Psoas muscle (tissue), 7 donors: ENCODE measurements at regions not wholly inside any gene's neighbourhood (a gene's known extent, or its start where the extent isn't known, plus 50 kb on each side); places are given as distances from the start of the nearest gene placed in this dataset.

Experiments used
- ATAC-seq, 4 donors: fragments of 200-7000 bp; cut with Tn5 transposase; one replicate each; pipeline ENCODE4 v1.9.1; 2020; ENCODE audit warnings: moderate library complexity in 3 of 4, mild to moderate bottlenecking in 2 of 4
- DNase-seq, 2 donors: peaks; one replicate each; pipeline ENCODE4 v3.0.0-alpha.2; 2020
- H3K27ac ChIP-seq: fragments of 200-600 bp; one replicate; pipeline ENCODE4 v1.8.0; 2022
- H3K27me3 ChIP-seq, 3 donors: fragments of 200-600 bp in 1 of 3; one replicate each; pipeline versions ENCODE4 v1.6.1 to v1.8.0; 2013 to 2022; ENCODE audit warnings: low read length in 2 of 3, mild to moderate bottlenecking in 2 of 3, moderate library complexity in 1 of 3; ENCODE audit not compliant: insufficient read depth in 3 of 3
- H3K36me3 ChIP-seq, 2 donors: fragments of 200-600 bp in 1 of 2; one replicate each; pipeline versions ENCODE4 v1.6.1 to v1.8.0; 2013 to 2022; ENCODE audit warnings: low read depth in 1 of 2, mild to moderate bottlenecking in 1 of 2, moderate library complexity in 1 of 2; ENCODE audit not compliant: insufficient read depth in 1 of 2
- H3K4me1 ChIP-seq: fragments of 200-600 bp; one replicate; pipeline ENCODE4 v1.8.0; 2022
- H3K4me3 ChIP-seq: fragments of 200-600 bp; one replicate; pipeline ENCODE4 v1.8.0; 2022; ENCODE audit warnings: mild to moderate bottlenecking
- H3K9me3 ChIP-seq: fragments of 200-600 bp; one replicate; pipeline ENCODE4 v1.8.0; 2022
- CTCF ChIP-seq: fragments of 200-600 bp; IDR thresholded peaks from one replicate; pipeline ENCODE4 v1.8.0; 2022; ENCODE audit warnings: antibody characterized with exemption
- WGBS, 3 donors: extraction: QIAGEN DNeasy Blood & Tissue Kit; methylation state at CpG; one replicate each; pipeline versions ENCODE4 v1.1.6 to v1.1.7; 2013; 5-methylcytosine and 5-hydroxymethylcytosine counted together
- intact Hi-C, 2 donors: fragments of 100-400 bp; cut with DNase I; formaldehyde crosslinking; loops; one replicate each; pipeline versions ENCODE4 v1.11.0 to v1.14.2; 2022
- donor health status: healthy with polysubstance abuse.
- donor health status: DM: no; HTN: no; CAD: no; lungs with moderate emphysema.
- donor health status: Bipolar disorder and iron deficiency.
- donor health status: healthy.
- donor health status: DM: yes; HTN: yes; CAD: no.
- donor health status: DM: no; HTN: no; CAD: no.
- donor health status: DM: yes; HTN: yes; CAD: no.

- DNase-seq, result no peak
- H3K27ac ChIP-seq, result no peak overlapping the region
- no peaks in the 10 kb centered on the region for H3K36me3 ChIP-seq
- intact Hi-C loops, result no loop called here
- H3K4me1 ChIP-seq, result no peaks in the 10 kb centered on the region
- peaks cover 0 to 2% (median 0%) of the 10 kb centered on the region in 3 donors for H3K27me3 ChIP-seq
- no peaks in the 10 kb centered on the region for H3K9me3 ChIP-seq
- H3K4me3 ChIP-seq, result no peak overlapping the region
- no peak for ATAC-seq
- TF ChIP-seq CTCF, result no peak
These were observed 97.2 kb upstream of the DPP10 start for GRCh38 chr2:114345246-114345645.

- intact Hi-C loops, result no loop called here
- Histone ChIP-seq H3K4me3 (no peak overlapping the region), H3K4me1 (no peaks in the 10 kb centered on the region), H3K27ac (no peak overlapping the region), H3K9me3 (no peaks in the 10 kb centered on the region), H3K27me3 (peaks cover 0 to 2% (median 0%) of the 10 kb centered on the region in 3 donors), H3K36me3 (no peaks in the 10 kb centered on the region)
- WGBS, 3 donors, result 76 to 83% (median 81%) methylated on average over 7 of the region's 7 CpGs
- DNase-seq (no peak), ATAC-seq (no peak)
- no peak for TF ChIP-seq CTCF
These were observed 95.8 kb upstream of the DPP10 start for GRCh38 chr2:114346658-114347057.

- H3K27ac ChIP-seq, result no peak overlapping the region
- intact Hi-C loops, result no loop called here
- H3K36me3 ChIP-seq, result no peaks in the 10 kb centered on the region
- 39 to 50% (median 46%) methylated on average over 3 of the region's 3 CpGs for WGBS, 3 donors
- no peaks in the 10 kb centered on the region for H3K4me1 ChIP-seq
- ATAC-seq (no peak), DNase-seq (no peak)
- no peak overlapping the region for H3K4me3 ChIP-seq
- H3K27me3 ChIP-seq, result peaks cover 0 to 2% (median 0%) of the 10 kb centered on the region in 3 donors
- no peaks in the 10 kb centered on the region for H3K9me3 ChIP-seq
- TF ChIP-seq CTCF, result no peak
These were observed 92.2 kb upstream of the DPP10 start for GRCh38 chr2:114350186-114350725.

GRCh38 chr2:114352988-114353387, 89.5 kb upstream of the DPP10 start:
- Histone ChIP-seq H3K36me3 (no peaks in the 10 kb centered on the region), H3K4me3 (no peak overlapping the region), H3K9me3 (no peaks in the 10 kb centered on the region), H3K4me1 (no peaks in the 10 kb centered on the region), H3K27ac (no peak overlapping the region), H3K27me3 (no peaks in the 10 kb centered on the region)
- DNase-seq (no peak), ATAC-seq (no peak)
- no peak for TF ChIP-seq CTCF
- intact Hi-C loops, result no loop called here
- 83 to 93% (median 89%) methylated on average over 1 of the region's 1 CpG for WGBS, 3 donors

GRCh38 chr2:114354199-114354598, 88.2 kb upstream of the DPP10 start:
- WGBS, 3 donors, result 90 to 96% (median 94%) methylated on average over 2 of the region's 2 CpGs
- Histone ChIP-seq H3K27ac (no peak overlapping the region), H3K9me3 (no peaks in the 10 kb centered on the region), H3K36me3 (no peaks in the 10 kb centered on the region), H3K4me3 (no peak overlapping the region), H3K4me1 (no peaks in the 10 kb centered on the region), H3K27me3 (no peaks in the 10 kb centered on the region)
- intact Hi-C loops, result no loop called here
- no peak for TF ChIP-seq CTCF
- ATAC-seq (no peak), DNase-seq (no peak)
